ENCODE measurements at regions not wholly inside any gene's neighbourhood (a gene's known extent, or its start where the extent isn't known, plus 50 kb on each side); places are given as distances from the start of the nearest gene placed in this dataset.
A peak's percentile ranks its signal among the peaks of the same experiment; 100 is the strongest.

- no peak for TF ChIP-seq CTCF (conservative IDR thresholded peaks at IDR 0.05)
- Histone ChIP-seq H3K9ac (ENCODE audit: extremely low read depth, low read length, poor library complexity, severe bottlenecking) (no peak overlapping the region), H3K4me1 (ENCODE audit: control insufficient read depth, insufficient read depth, low read length) (peaks cover 3% of the 10 kb centered on the region), H3K36me3 (ENCODE audit: control insufficient read depth, insufficient read depth, low read length) (no peaks in the 10 kb centered on the region), H3K27me3 (ENCODE audit: control insufficient read depth, insufficient read depth, low read length, poor library complexity, severe bottlenecking) (no peaks in the 10 kb centered on the region), H3K27ac (ENCODE audit: low read depth, low read length) (no peak overlapping the region), H3K4me3 (ENCODE audit: low read length) (no peak overlapping the region), H3K9me3 (ENCODE audit: control insufficient read depth, low read length) (no peaks in the 10 kb centered on the region)
- H3K27me3 Mint-ChIP-seq (ENCODE audit: insufficient read depth): no peaks in the 10 kb centered on the region
- no peaks in the 10 kb centered on the region for H3K9me3 Mint-ChIP-seq
- H3K4me1 Mint-ChIP-seq: peaks cover 13% of the 10 kb centered on the region
- no peak overlapping the region for H3K4me3 Mint-ChIP-seq
- peak overlapping the region; percentile 0 for H3K27ac Mint-ChIP-seq
- H3K36me3 Mint-ChIP-seq (ENCODE audit: low read depth): no peaks in the 10 kb centered on the region
- 92 to 96% methylated on average over 1 to 2 of the region's 2 CpGs for WGBS, 2 experiments (ENCODE audit: insufficient coverage in 1 of 2, insufficient read length in 1 of 2)
- no peak for DNase-seq
These were observed 317.5 kb upstream of the MPDZ start for GRCh38 chr9:13597004-13597403.

- peaks cover 15% of the 10 kb centered on the region for H3K4me1 Mint-ChIP-seq
These were observed 317.0 kb upstream of the MPDZ start for GRCh38 chr9:13596383-13596970.

GRCh38 chr9:13590996-13591395 lies 311.5 kb upstream of the MPDZ start:
- no peaks in the 10 kb centered on the region for H3K27me3 ChIP-seq (ENCODE audit: control insufficient read depth, insufficient read depth, low read length, poor library complexity, severe bottlenecking)
- no peaks in the 10 kb centered on the region for H3K9me3 Mint-ChIP-seq
- DNase-seq: no peak
- no peaks in the 10 kb centered on the region for H3K36me3 ChIP-seq (ENCODE audit: control insufficient read depth, insufficient read depth, low read length)
- H3K36me3 Mint-ChIP-seq (ENCODE audit: low read depth): no peaks in the 10 kb centered on the region
- H3K4me1 ChIP-seq (ENCODE audit: control insufficient read depth, insufficient read depth, low read length): no peaks in the 10 kb centered on the region
- H3K4me1 Mint-ChIP-seq: peaks cover 14% of the 10 kb centered on the region
- no peak overlapping the region for H3K4me3 Mint-ChIP-seq
- no peak overlapping the region for H3K4me3 ChIP-seq (ENCODE audit: low read length)
- 80 to 91% methylated on average over 1 of the region's 1 CpG for WGBS, 2 experiments (ENCODE audit: insufficient coverage in 1 of 2, insufficient read length in 1 of 2)
- no peak for TF ChIP-seq CTCF (conservative IDR thresholded peaks at IDR 0.05)
- H3K27ac ChIP-seq (ENCODE audit: low read depth, low read length): no peak overlapping the region
- H3K27ac Mint-ChIP-seq: no peak overlapping the region
- H3K27me3 Mint-ChIP-seq (ENCODE audit: insufficient read depth): no peaks in the 10 kb centered on the region
- H3K9ac ChIP-seq (ENCODE audit: extremely low read depth, low read length, poor library complexity, severe bottlenecking): no peak overlapping the region
- no peaks in the 10 kb centered on the region for H3K9me3 ChIP-seq (ENCODE audit: control insufficient read depth, low read length)

More at GRCh38 chr9:13596383-13596970, 317.0 kb upstream of the MPDZ start:
- no peaks in the 10 kb centered on the region for H3K9me3 ChIP-seq (ENCODE audit: control insufficient read depth, low read length)
- no peaks in the 10 kb centered on the region for H3K27me3 ChIP-seq (ENCODE audit: control insufficient read depth, insufficient read depth, low read length, poor library complexity, severe bottlenecking)
- TF ChIP-seq CTCF (conservative IDR thresholded peaks at IDR 0.05): no peak
- Mint-ChIP-seq H3K36me3 (ENCODE audit: low read depth) (no peaks in the 10 kb centered on the region), H3K4me3 (no peak overlapping the region), H3K27ac (no peak overlapping the region), H3K9me3 (no peaks in the 10 kb centered on the region), H3K27me3 (ENCODE audit: insufficient read depth) (no peaks in the 10 kb centered on the region)
- no peak overlapping the region for H3K9ac ChIP-seq (ENCODE audit: extremely low read depth, low read length, poor library complexity, severe bottlenecking)
- H3K4me3 ChIP-seq (ENCODE audit: low read length): no peak overlapping the region
- peaks cover 3% of the 10 kb centered on the region for H3K4me1 ChIP-seq (ENCODE audit: control insufficient read depth, insufficient read depth, low read length)
- peak; percentile 62 for DNase-seq
- no peak overlapping the region for H3K27ac ChIP-seq (ENCODE audit: low read depth, low read length)
- H3K36me3 ChIP-seq (ENCODE audit: control insufficient read depth, insufficient read depth, low read length): no peaks in the 10 kb centered on the region
- WGBS, 2 experiments (ENCODE audit: insufficient coverage in 1 of 2, insufficient read length in 1 of 2): 74 to 75% methylated on average over 3 to 4 of the region's 4 CpGs
